Stimulated activated naive CD8-positive, alpha-beta T cell treated with anti-CD3 and anti-CD28 coated beads, Interleukin-15, Interleukin-2, amounts not matched to agents 100 ng/mL and 50 ng/mL, for 24 hours (primary cell): ENCODE measurements at regions not wholly inside any gene's neighbourhood (a gene's known extent, or its start where the extent isn't known, plus 50 kb on each side); places are given as distances from the start of the nearest gene placed in this dataset.

Experiments used
- H3K27ac Mint-ChIP-seq: one replicate; pipeline ENCODE4 v1.8.0; 2021; ENCODE audit warnings: mild to moderate bottlenecking, mixed read lengths
- H3K27me3 Mint-ChIP-seq: one replicate; pipeline ENCODE4 v1.8.0; 2021; ENCODE audit warnings: mixed read lengths
- H3K36me3 Mint-ChIP-seq: one replicate; pipeline ENCODE4 v1.8.0; 2021; ENCODE audit warnings: low read depth, mixed read lengths
- H3K4me1 Mint-ChIP-seq: one replicate; pipeline ENCODE4 v1.8.0; 2021; ENCODE audit warnings: low read depth, mixed read lengths
- H3K4me3 Mint-ChIP-seq: one replicate; pipeline ENCODE4 v1.8.0; 2021; ENCODE audit warnings: mild to moderate bottlenecking, mixed read lengths
- H3K9me3 Mint-ChIP-seq: one replicate; pipeline ENCODE4 v1.8.0; 2021; ENCODE audit warnings: mixed read lengths

GRCh38 chr4:158068068-158068467 is 104.8 kb downstream of the GASK1B start:
- H3K36me3 Mint-ChIP-seq = no peaks in the 10 kb centered on the region
- H3K9me3 Mint-ChIP-seq = no peaks in the 10 kb centered on the region
- H3K27ac Mint-ChIP-seq = no peak overlapping the region
- H3K27me3 Mint-ChIP-seq = no peaks in the 10 kb centered on the region
- H3K4me1 Mint-ChIP-seq = no peaks in the 10 kb centered on the region
- H3K4me3 Mint-ChIP-seq = no peak overlapping the region

DNA sequence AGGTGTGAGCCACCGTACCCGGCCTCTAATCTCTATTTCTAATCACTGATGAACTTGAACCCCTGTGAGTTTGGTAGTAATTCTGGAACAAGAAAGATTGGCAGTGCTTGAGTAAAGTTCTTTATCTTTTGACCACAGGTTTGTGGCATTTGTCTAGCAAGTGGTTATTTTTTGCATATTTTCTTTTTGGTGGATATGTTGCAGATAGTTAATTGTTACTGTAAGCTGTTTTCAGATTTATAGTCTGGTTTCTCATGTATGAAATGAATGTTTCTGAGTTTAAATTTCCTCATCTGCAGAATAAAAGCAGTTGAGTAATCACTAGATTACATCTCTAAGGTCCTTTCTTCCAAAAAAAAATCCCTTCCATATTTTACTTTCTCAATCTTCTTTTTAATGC is 105.2 kb downstream of the GASK1B start:
- H3K4me3 Mint-ChIP-seq = no peak overlapping the region
- no peaks in the 10 kb centered on the region for H3K4me1 Mint-ChIP-seq
- H3K27ac Mint-ChIP-seq = no peak overlapping the region
- H3K9me3 Mint-ChIP-seq = no peaks in the 10 kb centered on the region
- H3K36me3 Mint-ChIP-seq = no peaks in the 10 kb centered on the region
- no peaks in the 10 kb centered on the region for H3K27me3 Mint-ChIP-seq

GRCh38 chr4:158065603-158066002 is 107.2 kb downstream of the GASK1B start:
- no peaks in the 10 kb centered on the region for H3K36me3 Mint-ChIP-seq

DNA sequence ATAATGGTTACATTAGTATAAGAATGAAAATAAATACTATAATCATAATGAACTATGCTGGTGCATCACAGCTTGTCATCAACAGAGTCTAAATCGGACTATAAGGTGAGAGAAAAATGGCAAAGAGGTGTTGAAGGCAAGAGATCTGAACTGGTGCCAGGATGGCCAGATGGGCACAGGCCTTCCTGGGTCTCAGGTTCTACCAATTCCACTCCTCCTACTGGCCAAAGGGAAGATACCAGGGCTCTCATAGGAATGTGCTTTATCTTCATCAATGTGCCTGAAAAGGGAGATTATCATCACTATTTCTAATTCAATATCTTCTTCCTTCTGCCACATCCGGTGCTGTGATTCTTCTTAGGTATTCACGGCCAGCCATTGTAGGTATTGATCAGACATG is 107.6 kb downstream of the GASK1B start:
- Mint-ChIP-seq H3K4me3 (no peak overlapping the region), H3K4me1 (no peaks in the 10 kb centered on the region), H3K9me3 (no peaks in the 10 kb centered on the region), H3K27ac (no peak overlapping the region), H3K36me3 (no peaks in the 10 kb centered on the region), H3K27me3 (no peaks in the 10 kb centered on the region)

More at GRCh38 chr4:158065603-158066002, 107.2 kb downstream of the GASK1B start:
- H3K27ac Mint-ChIP-seq = no peak overlapping the region
- H3K4me3 Mint-ChIP-seq = no peak overlapping the region
- no peaks in the 10 kb centered on the region for H3K4me1 Mint-ChIP-seq
- no peaks in the 10 kb centered on the region for H3K9me3 Mint-ChIP-seq
- H3K27me3 Mint-ChIP-seq = no peaks in the 10 kb centered on the region

DNA sequence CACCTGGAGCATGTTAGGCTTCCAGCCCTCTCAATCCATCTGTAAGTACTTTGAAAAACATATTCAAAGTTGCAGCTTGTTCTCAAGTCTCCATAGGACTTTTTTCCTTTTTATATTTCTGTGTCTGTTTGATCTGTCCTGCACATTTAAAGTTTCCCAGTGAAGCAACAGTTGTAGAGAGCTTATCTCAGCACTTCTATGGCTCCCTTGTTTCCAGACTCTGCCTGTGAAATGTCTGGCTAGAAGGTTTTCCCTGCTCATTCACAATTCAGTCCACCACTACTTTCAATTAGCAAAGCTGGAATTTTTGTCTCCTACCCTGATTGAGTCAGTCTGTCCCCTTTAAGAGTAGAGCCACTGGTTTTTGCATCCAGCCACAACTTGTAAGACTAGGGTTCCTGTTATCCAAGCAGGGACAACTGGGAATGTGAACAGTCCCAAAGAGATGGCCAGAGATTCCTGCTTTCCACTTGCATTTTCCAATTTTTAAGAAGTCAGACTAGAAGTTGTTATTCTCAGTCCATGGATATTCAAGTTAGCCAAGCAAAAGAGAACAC is 116.1 kb downstream of the GASK1B start:
- Mint-ChIP-seq H3K36me3 (no peaks in the 10 kb centered on the region), H3K4me1 (no peaks in the 10 kb centered on the region), H3K9me3 (peaks cover 6% of the 10 kb centered on the region)

GRCh38 chr4:158055668-158056067 is 117.2 kb downstream of the GASK1B start:
- Mint-ChIP-seq H3K9me3 (peaks cover 6% of the 10 kb centered on the region), H3K4me1 (no peaks in the 10 kb centered on the region), H3K4me3 (no peak overlapping the region), H3K27me3 (no peaks in the 10 kb centered on the region), H3K36me3 (no peaks in the 10 kb centered on the region), H3K27ac (no peak overlapping the region)

More for the DNA sequence above, 116.1 kb downstream of the GASK1B start:
- H3K27me3 Mint-ChIP-seq = no peaks in the 10 kb centered on the region
- no peak overlapping the region for H3K4me3 Mint-ChIP-seq
- no peak overlapping the region for H3K27ac Mint-ChIP-seq

GRCh38 chr4:158053801-158054200 is 119.0 kb downstream of the GASK1B start:
- Mint-ChIP-seq H3K36me3 (no peaks in the 10 kb centered on the region), H3K27ac (no peak overlapping the region), H3K9me3 (peaks cover 6% of the 10 kb centered on the region), H3K27me3 (no peaks in the 10 kb centered on the region), H3K4me1 (no peaks in the 10 kb centered on the region), H3K4me3 (no peak overlapping the region)

DNA sequence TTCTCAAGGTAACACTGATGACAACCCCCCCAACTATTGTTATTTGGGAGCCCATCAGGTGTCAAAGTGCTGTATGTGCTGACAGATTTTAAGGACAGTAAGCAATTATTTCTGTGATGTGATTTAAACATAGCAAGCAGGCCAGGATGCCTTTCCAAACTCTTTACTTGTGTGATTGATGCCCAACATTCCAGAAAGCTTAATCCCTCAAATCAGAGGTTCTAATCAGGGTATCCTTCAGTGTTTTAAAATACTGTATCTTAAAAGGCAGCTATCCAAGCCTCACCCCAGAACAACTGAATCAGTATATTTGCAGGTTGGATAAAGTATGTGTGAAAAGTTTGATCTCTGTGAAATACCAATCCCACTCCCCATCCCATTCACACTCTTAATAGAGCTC is 119.7 kb downstream of the GASK1B start:
- Mint-ChIP-seq H3K27me3 (no peaks in the 10 kb centered on the region), H3K9me3 (peaks cover 11% of the 10 kb centered on the region), H3K4me1 (no peaks in the 10 kb centered on the region), H3K27ac (no peak overlapping the region), H3K36me3 (no peaks in the 10 kb centered on the region), H3K4me3 (no peak overlapping the region)

DNA sequence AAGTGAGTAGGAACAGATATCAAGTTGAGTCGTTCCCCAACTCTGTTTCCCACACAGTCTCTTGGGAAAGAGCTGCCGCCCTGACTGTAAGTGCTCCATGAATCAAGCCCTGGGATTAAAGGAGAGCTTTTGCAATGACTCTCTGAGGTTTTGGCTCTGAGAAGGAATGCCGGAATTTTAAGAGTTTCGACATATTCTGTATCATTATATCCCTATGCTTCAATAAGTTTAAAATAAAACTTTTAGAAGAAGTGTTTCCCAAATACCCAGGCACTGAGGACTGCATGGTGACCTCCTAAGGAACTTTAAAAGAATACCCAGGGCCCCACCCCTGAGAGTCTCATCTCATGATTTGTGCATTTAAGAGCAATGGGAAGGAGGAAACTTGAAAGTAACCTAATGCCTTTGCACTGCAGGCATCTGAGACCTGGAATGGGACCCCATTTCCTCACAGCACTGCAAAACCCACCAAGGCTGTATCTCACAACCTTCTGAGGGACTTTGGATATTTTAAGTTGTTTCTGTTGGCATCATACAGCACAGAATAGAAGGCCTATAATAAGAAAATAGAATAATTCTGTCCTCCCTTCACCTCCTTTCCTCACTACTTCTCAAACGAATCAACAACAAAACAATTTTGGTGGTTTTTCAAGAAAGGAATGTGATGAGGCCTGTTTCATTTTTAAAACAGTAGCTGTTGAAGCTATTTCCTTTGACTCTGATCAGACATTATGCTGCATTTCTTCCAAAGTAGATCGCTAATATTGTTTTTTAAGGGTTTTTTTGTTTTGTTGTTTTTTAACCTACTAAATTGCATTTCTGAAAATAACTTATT is 121.2 kb downstream of the GASK1B start:
- Mint-ChIP-seq H3K27me3 (no peaks in the 10 kb centered on the region), H3K27ac (no peak overlapping the region), H3K4me1 (no peaks in the 10 kb centered on the region), H3K4me3 (no peak overlapping the region), H3K9me3 (peaks cover 11% of the 10 kb centered on the region), H3K36me3 (no peaks in the 10 kb centered on the region)

- Mint-ChIP-seq H3K27ac (no peak overlapping the region), H3K36me3 (no peaks in the 10 kb centered on the region), H3K27me3 (no peaks in the 10 kb centered on the region), H3K4me3 (no peak overlapping the region), H3K9me3 (peaks cover 11% of the 10 kb centered on the region), H3K4me1 (no peaks in the 10 kb centered on the region)
Observed at GRCh38 chr4:158050942-158051341, 121.9 kb downstream of the GASK1B start.

GRCh38 chr4:158046345-158046744 is 126.5 kb downstream of the GASK1B start:
- H3K27ac Mint-ChIP-seq = no peak overlapping the region
- no peaks in the 10 kb centered on the region for H3K36me3 Mint-ChIP-seq
- H3K4me3 Mint-ChIP-seq = no peak overlapping the region
- peaks cover 5% of the 10 kb centered on the region for H3K9me3 Mint-ChIP-seq
- H3K27me3 Mint-ChIP-seq = no peaks in the 10 kb centered on the region
- no peaks in the 10 kb centered on the region for H3K4me1 Mint-ChIP-seq

- Mint-ChIP-seq H3K27ac (no peak overlapping the region), H3K4me3 (no peak overlapping the region), H3K4me1 (no peaks in the 10 kb centered on the region), H3K36me3 (no peaks in the 10 kb centered on the region), H3K27me3 (no peaks in the 10 kb centered on the region), H3K9me3 (peaks cover 13% of the 10 kb centered on the region)
Observed at GRCh38 chr4:158043971-158044618, 128.7 kb downstream of the GASK1B start.

GRCh38 chr4:158042591-158043030 is 130.2 kb downstream of the GASK1B start:
- H3K9me3 Mint-ChIP-seq = peaks cover 8% of the 10 kb centered on the region
- no peaks in the 10 kb centered on the region for H3K27me3 Mint-ChIP-seq
- no peak overlapping the region for H3K27ac Mint-ChIP-seq
- H3K4me1 Mint-ChIP-seq = no peaks in the 10 kb centered on the region
- no peak overlapping the region for H3K4me3 Mint-ChIP-seq
- H3K36me3 Mint-ChIP-seq = no peaks in the 10 kb centered on the region

GRCh38 chr4:158038718-158039117 is 134.1 kb downstream of the GASK1B start:
- H3K9me3 Mint-ChIP-seq = peaks cover 8% of the 10 kb centered on the region
- no peaks in the 10 kb centered on the region for H3K27me3 Mint-ChIP-seq
- no peak overlapping the region for H3K4me3 Mint-ChIP-seq
- H3K36me3 Mint-ChIP-seq = no peaks in the 10 kb centered on the region
- H3K4me1 Mint-ChIP-seq = no peaks in the 10 kb centered on the region
- no peak overlapping the region for H3K27ac Mint-ChIP-seq

DNA sequence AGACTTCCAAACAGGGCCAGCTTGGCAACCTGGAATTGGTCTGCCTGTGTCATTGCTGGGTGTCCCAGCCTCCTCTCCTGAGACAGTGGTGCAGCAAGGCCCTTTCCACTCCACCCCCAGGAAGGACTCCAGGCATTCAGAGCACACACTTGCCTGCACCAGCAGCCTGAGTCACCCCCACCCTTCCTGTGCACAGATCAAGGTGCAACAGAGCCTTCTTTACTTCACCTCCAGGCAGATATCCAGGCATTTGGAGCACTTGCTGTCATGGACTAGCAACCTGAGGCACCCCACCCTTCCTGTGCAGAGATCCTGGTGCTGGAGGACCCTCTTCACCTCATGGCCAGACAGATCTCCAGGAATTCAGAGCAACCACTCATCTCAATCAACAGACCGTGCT is 135.8 kb downstream of the GASK1B start:
- H3K4me1 Mint-ChIP-seq = no peaks in the 10 kb centered on the region
- H3K27me3 Mint-ChIP-seq = no peaks in the 10 kb centered on the region
- no peaks in the 10 kb centered on the region for H3K36me3 Mint-ChIP-seq
- H3K4me3 Mint-ChIP-seq = no peak overlapping the region
- H3K9me3 Mint-ChIP-seq = peaks cover 8% of the 10 kb centered on the region
- no peak overlapping the region for H3K27ac Mint-ChIP-seq
